ENCODE measurements at regions not wholly inside any gene's neighbourhood (a gene's known extent, or its start where the extent isn't known, plus 50 kb on each side); places are given as distances from the start of the nearest gene placed in this dataset.

GRCh38 chr7:106521541-106521940 lies 139.4 kb downstream of the CCDC71L start:
- TF ChIP-seq CTCF (IDR thresholded peaks at IDR 0.05; ENCODE audit: low read length) (no peak), EZH2 (IDR thresholded peaks at IDR 0.05; ENCODE audit: borderline replicate concordance, low read length) (no peak)
- no peak overlapping the region for H3K9ac ChIP-seq (ENCODE audit: low read length)
- H4K20me1 ChIP-seq (ENCODE audit: insufficient read depth, low read length), result no peaks in the 10 kb centered on the region
- H3K27ac ChIP-seq (ENCODE audit: low read depth, low read length, poor library complexity, severe bottlenecking), result no peak overlapping the region
- no peaks in the 10 kb centered on the region for H3K27me3 ChIP-seq (ENCODE audit: insufficient read depth, low read length)
- H3K4me1 ChIP-seq (ENCODE audit: insufficient read depth, low read length, severe bottlenecking), result no peaks in the 10 kb centered on the region
- no peaks in the 10 kb centered on the region for H3K9me2 ChIP-seq (ENCODE audit: low read depth, low read length)
- no peaks in the 10 kb centered on the region for H3K79me2 ChIP-seq (ENCODE audit: insufficient read depth, low read length)
- no peaks in the 10 kb centered on the region for H3F3A ChIP-seq (ENCODE audit: insufficient read depth, low read length)
- H3K4me3 ChIP-seq (ENCODE audit: low read depth, low read length, poor library complexity, severe bottlenecking), result no peak overlapping the region
- H2AFZ ChIP-seq (ENCODE audit: low read length), result no peak overlapping the region
- H3K9me3 ChIP-seq (ENCODE audit: low read length), result no peaks in the 10 kb centered on the region
- H3K4me2 ChIP-seq (ENCODE audit: low read length), result no peak overlapping the region
- H3K36me3 ChIP-seq (ENCODE audit: insufficient read depth, low read length), result no peaks in the 10 kb centered on the region

DNA sequence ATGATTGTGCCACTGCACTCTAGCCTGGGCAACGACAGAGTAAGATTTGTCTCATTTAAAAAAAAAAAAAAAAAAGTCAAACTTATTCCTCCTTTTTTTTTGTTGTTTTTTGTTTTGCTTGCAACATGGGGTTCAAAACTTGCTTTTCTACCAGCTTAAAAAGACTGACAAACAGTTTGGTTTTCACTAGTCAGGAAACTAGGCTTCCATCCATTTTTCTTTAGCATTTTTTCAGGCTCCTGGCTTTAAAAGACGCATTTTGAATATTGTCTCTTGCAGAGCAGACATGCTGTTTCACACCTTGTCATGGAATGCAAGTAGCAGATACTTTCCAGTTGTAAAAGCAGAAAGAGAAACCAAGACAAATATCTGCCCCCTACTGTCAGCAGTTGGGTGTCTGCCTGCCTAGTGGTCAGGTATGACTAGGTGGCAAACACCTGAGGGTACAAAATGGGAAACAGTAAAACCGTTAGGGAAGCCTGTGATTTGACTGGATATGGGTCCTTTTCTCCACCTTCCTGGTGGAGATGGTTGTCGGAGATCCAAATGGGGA lies 139.9 kb downstream of the CCDC71L start:
- Histone ChIP-seq H3K27me3 (ENCODE audit: insufficient read depth, low read length) (no peaks in the 10 kb centered on the region), H3K27ac (ENCODE audit: low read depth, low read length, poor library complexity, severe bottlenecking) (no peak overlapping the region), H3K79me2 (ENCODE audit: insufficient read depth, low read length) (no peaks in the 10 kb centered on the region), H3K4me3 (ENCODE audit: low read depth, low read length, poor library complexity, severe bottlenecking) (no peak overlapping the region), H3K4me2 (ENCODE audit: low read length) (no peak overlapping the region), H3K4me1 (ENCODE audit: insufficient read depth, low read length, severe bottlenecking) (no peaks in the 10 kb centered on the region), H3K9me2 (ENCODE audit: low read depth, low read length) (no peaks in the 10 kb centered on the region), H3K9me3 (ENCODE audit: low read length) (no peaks in the 10 kb centered on the region), H3K36me3 (ENCODE audit: insufficient read depth, low read length) (no peaks in the 10 kb centered on the region), H3K9ac (ENCODE audit: low read length) (no peak overlapping the region), H2AFZ (ENCODE audit: low read length) (no peak overlapping the region), H3F3A (ENCODE audit: insufficient read depth, low read length) (no peaks in the 10 kb centered on the region), H4K20me1 (ENCODE audit: insufficient read depth, low read length) (no peaks in the 10 kb centered on the region)
- TF ChIP-seq EZH2 (IDR thresholded peaks at IDR 0.05; ENCODE audit: borderline replicate concordance, low read length) (no peak), CTCF (IDR thresholded peaks at IDR 0.05; ENCODE audit: low read length) (peak; percentile 37)

DNA sequence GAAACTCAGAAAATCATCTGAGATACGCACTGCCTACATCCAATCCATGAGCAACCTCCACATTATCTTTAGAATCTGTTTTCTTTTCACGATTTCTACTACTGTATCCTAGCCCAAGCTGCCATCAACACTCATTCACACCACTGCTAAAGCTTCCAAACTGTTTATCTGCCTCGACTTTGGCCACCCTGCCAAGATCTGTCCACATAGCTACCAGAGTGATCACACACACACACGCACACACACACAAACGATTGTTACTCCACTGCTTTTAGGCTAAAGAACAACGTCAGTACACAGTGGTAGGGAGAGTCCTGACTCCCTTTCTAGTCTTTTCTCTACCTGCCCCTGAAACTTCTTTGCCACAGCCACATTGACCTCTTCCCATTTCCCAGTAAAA lies 142.0 kb downstream of the CCDC71L start:
- no peaks in the 10 kb centered on the region for H4K20me1 ChIP-seq (ENCODE audit: insufficient read depth, low read length)
- no peak overlapping the region for H3K4me2 ChIP-seq (ENCODE audit: low read length)
- no peaks in the 10 kb centered on the region for H3K9me3 ChIP-seq (ENCODE audit: low read length)
- no peaks in the 10 kb centered on the region for H3K4me1 ChIP-seq (ENCODE audit: insufficient read depth, low read length, severe bottlenecking)
- no peaks in the 10 kb centered on the region for H3K79me2 ChIP-seq (ENCODE audit: insufficient read depth, low read length)
- no peak overlapping the region for H2AFZ ChIP-seq (ENCODE audit: low read length)
- H3K27me3 ChIP-seq (ENCODE audit: insufficient read depth, low read length), result no peaks in the 10 kb centered on the region
- no peak for TF ChIP-seq EZH2 (IDR thresholded peaks at IDR 0.05; ENCODE audit: borderline replicate concordance, low read length)
- no peak for TF ChIP-seq CTCF (IDR thresholded peaks at IDR 0.05; ENCODE audit: low read length)
- no peaks in the 10 kb centered on the region for H3F3A ChIP-seq (ENCODE audit: insufficient read depth, low read length)
- no peak overlapping the region for H3K27ac ChIP-seq (ENCODE audit: low read depth, low read length, poor library complexity, severe bottlenecking)
- no peak overlapping the region for H3K9ac ChIP-seq (ENCODE audit: low read length)
- no peak overlapping the region for H3K4me3 ChIP-seq (ENCODE audit: low read depth, low read length, poor library complexity, severe bottlenecking)
- no peaks in the 10 kb centered on the region for H3K9me2 ChIP-seq (ENCODE audit: low read depth, low read length)
- H3K36me3 ChIP-seq (ENCODE audit: insufficient read depth, low read length), result no peaks in the 10 kb centered on the region
